Activated naive CD8-positive, alpha-beta T cell (primary cell): ENCODE measurements at regions not wholly inside any gene's neighbourhood (a gene's known extent, or its start where the extent isn't known, plus 50 kb on each side); places are given as distances from the start of the nearest gene placed in this dataset.

ENCODE experiments used
- H3K27ac Mint-ChIP-seq: one replicate; pipeline ENCODE4 v1.8.0; 2021; ENCODE audit warnings: mixed read lengths
- H3K27me3 Mint-ChIP-seq: one replicate; pipeline ENCODE4 v1.8.0; 2021; ENCODE audit warnings: mixed read lengths
- H3K36me3 Mint-ChIP-seq: one replicate; pipeline ENCODE4 v1.8.0; 2021; ENCODE audit warnings: mixed read lengths
- H3K4me1 Mint-ChIP-seq: one replicate; pipeline ENCODE4 v1.8.0; 2021; ENCODE audit warnings: low read depth, mixed read lengths
- H3K4me3 Mint-ChIP-seq: one replicate; pipeline ENCODE4 v1.8.0; 2021; ENCODE audit warnings: mild to moderate bottlenecking, mixed read lengths
- H3K9me3 Mint-ChIP-seq: one replicate; pipeline ENCODE4 v1.8.0; 2021; ENCODE audit warnings: low read depth, mixed read lengths

- Mint-ChIP-seq H3K4me3 (no peak overlapping the region), H3K27me3 (no peaks in the 10 kb centered on the region), H3K27ac (no peak overlapping the region), H3K9me3 (no peaks in the 10 kb centered on the region), H3K4me1 (peaks cover 18% of the 10 kb centered on the region), H3K36me3 (no peaks in the 10 kb centered on the region)
These were observed 532.6 kb upstream of the JARID2 start for GRCh38 chr6:14713008-14713960.

GRCh38 chr6:14713966-14714631 lies 531.8 kb upstream of the JARID2 start:
- H3K36me3 Mint-ChIP-seq, result no peaks in the 10 kb centered on the region
- peaks cover 18% of the 10 kb centered on the region for H3K4me1 Mint-ChIP-seq
- H3K4me3 Mint-ChIP-seq, result no peak overlapping the region
- no peaks in the 10 kb centered on the region for H3K27me3 Mint-ChIP-seq
- no peaks in the 10 kb centered on the region for H3K9me3 Mint-ChIP-seq
- H3K27ac Mint-ChIP-seq, result no peak overlapping the region

GRCh38 chr6:14715076-14715475 lies 530.8 kb upstream of the JARID2 start:
- no peaks in the 10 kb centered on the region for H3K27me3 Mint-ChIP-seq
- H3K4me1 Mint-ChIP-seq, result peaks cover 20% of the 10 kb centered on the region
- no peak overlapping the region for H3K27ac Mint-ChIP-seq
- H3K4me3 Mint-ChIP-seq, result no peak overlapping the region
- H3K9me3 Mint-ChIP-seq, result no peaks in the 10 kb centered on the region
- H3K36me3 Mint-ChIP-seq, result no peaks in the 10 kb centered on the region

- H3K4me1 Mint-ChIP-seq, result peaks cover 27% of the 10 kb centered on the region
- H3K4me3 Mint-ChIP-seq, result no peak overlapping the region
- no peak overlapping the region for H3K27ac Mint-ChIP-seq
- H3K27me3 Mint-ChIP-seq, result no peaks in the 10 kb centered on the region
- no peaks in the 10 kb centered on the region for H3K9me3 Mint-ChIP-seq
- no peaks in the 10 kb centered on the region for H3K36me3 Mint-ChIP-seq
These were observed 529.2 kb upstream of the JARID2 start for GRCh38 chr6:14716499-14717146.

GRCh38 chr6:14717307-14717706 lies 528.6 kb upstream of the JARID2 start:
- no peak overlapping the region for H3K4me3 Mint-ChIP-seq
- no peaks in the 10 kb centered on the region for H3K36me3 Mint-ChIP-seq
- H3K27ac Mint-ChIP-seq, result no peak overlapping the region
- no peaks in the 10 kb centered on the region for H3K9me3 Mint-ChIP-seq
- no peaks in the 10 kb centered on the region for H3K27me3 Mint-ChIP-seq
- H3K4me1 Mint-ChIP-seq, result peaks cover 28% of the 10 kb centered on the region

GRCh38 chr6:14718861-14719260 lies 527.0 kb upstream of the JARID2 start:
- Mint-ChIP-seq H3K27ac (no peak overlapping the region), H3K36me3 (no peaks in the 10 kb centered on the region)

GRCh38 chr6:14719270-14719669 lies 526.6 kb upstream of the JARID2 start:
- no peak overlapping the region for H3K4me3 Mint-ChIP-seq
- H3K27ac Mint-ChIP-seq, result no peak overlapping the region
- H3K4me1 Mint-ChIP-seq, result peaks cover 43% of the 10 kb centered on the region

More at GRCh38 chr6:14718861-14719260, 527.0 kb upstream of the JARID2 start:
- no peaks in the 10 kb centered on the region for H3K27me3 Mint-ChIP-seq
- no peaks in the 10 kb centered on the region for H3K9me3 Mint-ChIP-seq
- H3K4me1 Mint-ChIP-seq, result peaks cover 42% of the 10 kb centered on the region
- no peak overlapping the region for H3K4me3 Mint-ChIP-seq

GRCh38 chr6:14720411-14721102 lies 525.3 kb upstream of the JARID2 start:
- Mint-ChIP-seq H3K4me1 (peaks cover 43% of the 10 kb centered on the region), H3K27ac (no peak overlapping the region), H3K36me3 (no peaks in the 10 kb centered on the region), H3K4me3 (no peak overlapping the region), H3K9me3 (no peaks in the 10 kb centered on the region), H3K27me3 (no peaks in the 10 kb centered on the region)

More at GRCh38 chr6:14719270-14719669, 526.6 kb upstream of the JARID2 start:
- Mint-ChIP-seq H3K9me3 (no peaks in the 10 kb centered on the region), H3K27me3 (no peaks in the 10 kb centered on the region), H3K36me3 (no peaks in the 10 kb centered on the region)

- Mint-ChIP-seq H3K4me1 (peaks cover 43% of the 10 kb centered on the region), H3K9me3 (no peaks in the 10 kb centered on the region), H3K4me3 (no peak overlapping the region), H3K27ac (no peak overlapping the region), H3K36me3 (no peaks in the 10 kb centered on the region), H3K27me3 (no peaks in the 10 kb centered on the region)
These were observed 524.6 kb upstream of the JARID2 start for GRCh38 chr6:14721103-14721758.

GRCh38 chr6:14722001-14722562 lies 523.8 kb upstream of the JARID2 start:
- Mint-ChIP-seq H3K27me3 (no peaks in the 10 kb centered on the region), H3K36me3 (no peaks in the 10 kb centered on the region), H3K9me3 (no peaks in the 10 kb centered on the region), H3K27ac (no peak overlapping the region), H3K4me1 (peaks cover 40% of the 10 kb centered on the region), H3K4me3 (no peak overlapping the region)

- no peak overlapping the region for H3K27ac Mint-ChIP-seq
- H3K4me3 Mint-ChIP-seq, result no peak overlapping the region
- no peaks in the 10 kb centered on the region for H3K36me3 Mint-ChIP-seq
- H3K9me3 Mint-ChIP-seq, result no peaks in the 10 kb centered on the region
- H3K4me1 Mint-ChIP-seq, result peaks cover 34% of the 10 kb centered on the region
- no peaks in the 10 kb centered on the region for H3K27me3 Mint-ChIP-seq
These were observed 523.2 kb upstream of the JARID2 start for GRCh38 chr6:14722704-14723103.

- no peaks in the 10 kb centered on the region for H3K36me3 Mint-ChIP-seq
- no peak overlapping the region for H3K4me3 Mint-ChIP-seq
- H3K27ac Mint-ChIP-seq, result peak overlapping the region; percentile 2
- H3K4me1 Mint-ChIP-seq, result peaks cover 39% of the 10 kb centered on the region
- no peaks in the 10 kb centered on the region for H3K9me3 Mint-ChIP-seq
- no peaks in the 10 kb centered on the region for H3K27me3 Mint-ChIP-seq
These were observed 522.3 kb upstream of the JARID2 start for GRCh38 chr6:14723535-14724086.

- no peaks in the 10 kb centered on the region for H3K27me3 Mint-ChIP-seq
- H3K27ac Mint-ChIP-seq, result no peak overlapping the region
- H3K4me1 Mint-ChIP-seq, result peaks cover 46% of the 10 kb centered on the region
- H3K36me3 Mint-ChIP-seq, result no peaks in the 10 kb centered on the region
- H3K4me3 Mint-ChIP-seq, result no peak overlapping the region
- H3K9me3 Mint-ChIP-seq, result no peaks in the 10 kb centered on the region
These were observed 521.3 kb upstream of the JARID2 start for GRCh38 chr6:14724549-14724948.
